ENCODE measurements at regions not wholly inside any gene's neighbourhood (a gene's known extent, or its start where the extent isn't known, plus 50 kb on each side); places are given as distances from the start of the nearest gene placed in this dataset.

- TF ChIP-seq NKRF (conservative IDR thresholded peaks at IDR 0.05) (no peak), EP300 (IDR thresholded peaks at IDR 0.05; ENCODE audit: borderline replicate concordance in 1 of 2, control insufficient read depth in 1 of 2, low read depth in 2 of 2, low read length in 2 of 2) (no peak)
- TF ChIP-seq, protein P1, sequence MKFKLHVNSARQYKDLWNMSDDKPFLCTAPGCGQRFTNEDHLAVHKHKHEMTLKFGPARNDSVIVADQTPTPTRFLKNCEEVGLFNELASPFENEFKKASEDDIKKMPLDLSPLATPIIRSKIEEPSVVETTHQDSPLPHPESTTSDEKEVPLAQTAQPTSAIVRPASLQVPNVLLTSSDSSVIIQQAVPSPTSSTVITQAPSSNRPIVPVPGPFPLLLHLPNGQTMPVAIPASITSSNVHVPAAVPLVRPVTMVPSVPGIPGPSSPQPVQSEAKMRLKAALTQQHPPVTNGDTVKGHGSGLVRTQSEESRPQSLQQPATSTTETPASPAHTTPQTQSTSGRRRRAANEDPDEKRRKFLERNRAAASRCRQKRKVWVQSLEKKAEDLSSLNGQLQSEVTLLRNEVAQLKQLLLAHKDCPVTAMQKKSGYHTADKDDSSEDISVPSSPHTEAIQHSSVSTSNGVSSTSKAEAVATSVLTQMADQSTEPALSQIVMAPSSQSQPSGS (IDR thresholded peaks at IDR 0.05; ENCODE audit: low read length) = no peak
These were observed 112.2 kb upstream of the SESTD1 start for GRCh38 chr2:179376881-179377280.

Measured in GM12878 (cell line).